Right lobe of liver (tissue), 4 donors: ENCODE measurements at regions not wholly inside any gene's neighbourhood (a gene's known extent, or its start where the extent isn't known, plus 50 kb on each side); places are given as distances from the start of the nearest gene placed in this dataset.

Experiments used
- CTCF ChIP-seq, 4 donors: fragments of 200-600 bp in 3 of 4; fragments of 450-650 bp in 1 of 4; IDR thresholded peaks; one replicate each; pipeline versions ENCODE4 v1.5.1 to v1.8.0; 2016 to 2022; ENCODE audit warnings: antibody characterized with exemption in 4 of 4, mild to moderate bottlenecking in 2 of 4
- POLR2A ChIP-seq: fragments of 450-650 bp; IDR thresholded peaks from one replicate; pipeline ENCODE4 v1.6.1; 2017; ENCODE audit warnings: antibody characterized with exemption, mild to moderate bottlenecking
- donor health status: DM: no; HTN: no; CAD: no.
- donor health status: DM: no; HTN: no; CAD: no.
- donor health status: DM: no; HTN: yes; CAD: no.

GRCh38 chr16:65905331-65905730 is 461.2 kb upstream of the CDH5 start:
- TF ChIP-seq POLR2A (no peak), CTCF (IDR thresholded peaks at IDR 0.05) (no peak)
